Mesodermal cell (in vitro differentiated cells): ENCODE measurements at regions not wholly inside any gene's neighbourhood (a gene's known extent, or its start where the extent isn't known, plus 50 kb on each side); places are given as distances from the start of the nearest gene placed in this dataset.

Experiments used
- H3K27ac ChIP-seq: 2 replicates; pipeline ENCODE4 v1.7.0; 2013; ENCODE audit warnings: mild to moderate bottlenecking, low read depth, low read length, moderate library complexity; ENCODE audit not compliant: severe bottlenecking
- H3K36me3 ChIP-seq: 2 replicates; pipeline ENCODE4 v1.7.1; 2013; ENCODE audit warnings: mild to moderate bottlenecking, low read length, moderate library complexity; ENCODE audit not compliant: control insufficient read depth, insufficient read depth
- H3K4me1 ChIP-seq: one replicate; pipeline ENCODE4 v1.7.1; 2013; ENCODE audit warnings: mild to moderate bottlenecking, low read length; ENCODE audit not compliant: insufficient read depth, control insufficient read depth, poor library complexity, severe bottlenecking
- H3K4me3 ChIP-seq: 2 replicates; pipeline ENCODE4 v1.7.0; 2013; ENCODE audit warnings: low read length, control low read depth, mild to moderate bottlenecking; ENCODE audit not compliant: insufficient read depth, poor library complexity, severe bottlenecking; ENCODE audit errors: extremely low read depth
- H3K9me3 ChIP-seq: 2 replicates; pipeline ENCODE4 v1.7.1; 2013; ENCODE audit warnings: mild to moderate bottlenecking, low read length, moderate library complexity; ENCODE audit not compliant: control insufficient read depth
- WGBS, 2 experiments: methylation state at CpG; one replicate each; pipeline ENCODE4 v1.1.5; 2013; ENCODE audit warnings: missing lambda C conversion rate in 2 of 2; ENCODE audit not compliant: insufficient coverage in 2 of 2; 5-methylcytosine and 5-hydroxymethylcytosine counted together

GRCh38 chr1:25091658-25092057, 140.6 kb downstream of the SYF2 start:
- Histone ChIP-seq H3K27ac (no peak overlapping the region), H3K4me1 (peaks cover 4% of the 10 kb centered on the region), H3K4me3 (no peak overlapping the region), H3K9me3 (no peaks in the 10 kb centered on the region), H3K36me3 (no peaks in the 10 kb centered on the region)
- 84 to 94% methylated on average over 2 to 3 of the region's 4 CpGs for WGBS, 2 experiments

- H3K27ac ChIP-seq = no peak overlapping the region
- no peak overlapping the region for H3K4me3 ChIP-seq
- H3K4me1 ChIP-seq = peaks cover 4% of the 10 kb centered on the region
- 81 to 88% methylated on average over 8 to 13 of the region's 13 CpGs for WGBS, 2 experiments
- H3K9me3 ChIP-seq = no peaks in the 10 kb centered on the region
- no peaks in the 10 kb centered on the region for H3K36me3 ChIP-seq
Observed at GRCh38 chr1:25090707-25091422, 141.4 kb downstream of the SYF2 start.

- 92 to 94% methylated on average over 4 of the region's 7 CpGs for WGBS, 2 experiments
- H3K4me1 ChIP-seq = peaks cover 4% of the 10 kb centered on the region
- no peak overlapping the region for H3K27ac ChIP-seq
- no peaks in the 10 kb centered on the region for H3K9me3 ChIP-seq
- H3K4me3 ChIP-seq = no peak overlapping the region
- H3K36me3 ChIP-seq = no peaks in the 10 kb centered on the region
Observed at GRCh38 chr1:25089772-25090171, 142.5 kb downstream of the SYF2 start.

GRCh38 chr1:25088946-25089345, 143.4 kb downstream of the SYF2 start:
- Histone ChIP-seq H3K9me3 (no peaks in the 10 kb centered on the region), H3K4me3 (no peak overlapping the region), H3K4me1 (peaks cover 4% of the 10 kb centered on the region), H3K27ac (no peak overlapping the region), H3K36me3 (no peaks in the 10 kb centered on the region)
- 84 to 96% methylated on average over 7 of the region's 7 CpGs for WGBS, 2 experiments

- H3K4me1 ChIP-seq = peaks cover 4% of the 10 kb centered on the region
- no peaks in the 10 kb centered on the region for H3K36me3 ChIP-seq
- no peak overlapping the region for H3K4me3 ChIP-seq
- H3K27ac ChIP-seq = no peak overlapping the region
- WGBS, 2 experiments = 90 to 95% methylated on average over 4 to 6 of the region's 6 CpGs
- H3K9me3 ChIP-seq = no peaks in the 10 kb centered on the region
Observed at GRCh38 chr1:25088180-25088701, 144.1 kb downstream of the SYF2 start.

- Histone ChIP-seq H3K9me3 (no peaks in the 10 kb centered on the region), H3K27ac (no peak overlapping the region), H3K4me1 (peaks cover 3% of the 10 kb centered on the region), H3K4me3 (no peak overlapping the region), H3K36me3 (no peaks in the 10 kb centered on the region)
- WGBS, 2 experiments = 71 to 88% methylated on average over 2 of the region's 3 CpGs
Observed at GRCh38 chr1:25086518-25087079, 145.7 kb downstream of the SYF2 start.

- no peaks in the 10 kb centered on the region for H3K36me3 ChIP-seq
- 70 to 80% methylated on average over 1 of the region's 1 CpG for WGBS, 2 experiments
- H3K9me3 ChIP-seq = no peaks in the 10 kb centered on the region
- H3K27ac ChIP-seq = no peak overlapping the region
- H3K4me3 ChIP-seq = no peak overlapping the region
- H3K4me1 ChIP-seq = no peaks in the 10 kb centered on the region
Observed at GRCh38 chr1:25084407-25084806, 147.9 kb downstream of the SYF2 start.

GRCh38 chr1:25083481-25084345, 148.6 kb downstream of the SYF2 start:
- Histone ChIP-seq H3K4me3 (no peak overlapping the region), H3K4me1 (no peaks in the 10 kb centered on the region), H3K36me3 (no peaks in the 10 kb centered on the region), H3K27ac (no peak overlapping the region), H3K9me3 (no peaks in the 10 kb centered on the region)
- 91 to 94% methylated on average over 19 to 20 of the region's 20 CpGs for WGBS, 2 experiments

GRCh38 chr1:25082995-25083394, 149.3 kb downstream of the SYF2 start:
- H3K9me3 ChIP-seq = no peaks in the 10 kb centered on the region
- no peak overlapping the region for H3K27ac ChIP-seq
- no peak overlapping the region for H3K4me3 ChIP-seq
- H3K36me3 ChIP-seq = no peaks in the 10 kb centered on the region
- 78 to 95% methylated on average over 3 to 5 of the region's 5 CpGs for WGBS, 2 experiments
- H3K4me1 ChIP-seq = no peaks in the 10 kb centered on the region

- no peaks in the 10 kb centered on the region for H3K4me1 ChIP-seq
- H3K27ac ChIP-seq = no peak overlapping the region
- no peak overlapping the region for H3K4me3 ChIP-seq
- 82 to 93% methylated on average over 19 to 22 of the region's 25 CpGs for WGBS, 2 experiments
- H3K9me3 ChIP-seq = peaks cover 2% of the 10 kb centered on the region
- H3K36me3 ChIP-seq = no peaks in the 10 kb centered on the region
Observed at GRCh38 chr1:25082216-25082899, 149.9 kb downstream of the SYF2 start.
